Germinal center (tissue), 1 donor: ENCODE measurements at regions not wholly inside any gene's neighbourhood (a gene's known extent, or its start where the extent isn't known, plus 50 kb on each side); places are given as distances from the start of the nearest gene placed in this dataset.
"Not testable (repeated sequence)": the region's sequence is repeated elsewhere in the genome, so short reads cannot be mapped to it uniquely, and the experiment has no call there.

ENCODE experiments used
- DNase-seq: peaks from one replicate; pipeline ENCODE4 v3.0.0; 2012; ENCODE audit warnings: mixed read lengths, low spot score

- DNase-seq = no peak
These were observed 60.5 kb upstream of the ZFHX3 start for GRCh38 chr16:73108195-73108963.

- no peak for DNase-seq
These were observed 59.4 kb upstream of the ZFHX3 start for GRCh38 chr16:73107371-73107770.

GRCh38 chr16:73106329-73107034, 58.6 kb upstream of the ZFHX3 start:
- DNase-seq = no peak

- no peak for DNase-seq
These were observed 53.6 kb upstream of the ZFHX3 start for GRCh38 chr16:73101568-73101967.

- DNase-seq = not testable (repeated sequence)
These were observed 51.7 kb upstream of the ZFHX3 start for GRCh38 chr16:73099601-73100000.
